ENCODE measurements at regions not wholly inside any gene's neighbourhood (a gene's known extent, or its start where the extent isn't known, plus 50 kb on each side); places are given as distances from the start of the nearest gene placed in this dataset.

DNA sequence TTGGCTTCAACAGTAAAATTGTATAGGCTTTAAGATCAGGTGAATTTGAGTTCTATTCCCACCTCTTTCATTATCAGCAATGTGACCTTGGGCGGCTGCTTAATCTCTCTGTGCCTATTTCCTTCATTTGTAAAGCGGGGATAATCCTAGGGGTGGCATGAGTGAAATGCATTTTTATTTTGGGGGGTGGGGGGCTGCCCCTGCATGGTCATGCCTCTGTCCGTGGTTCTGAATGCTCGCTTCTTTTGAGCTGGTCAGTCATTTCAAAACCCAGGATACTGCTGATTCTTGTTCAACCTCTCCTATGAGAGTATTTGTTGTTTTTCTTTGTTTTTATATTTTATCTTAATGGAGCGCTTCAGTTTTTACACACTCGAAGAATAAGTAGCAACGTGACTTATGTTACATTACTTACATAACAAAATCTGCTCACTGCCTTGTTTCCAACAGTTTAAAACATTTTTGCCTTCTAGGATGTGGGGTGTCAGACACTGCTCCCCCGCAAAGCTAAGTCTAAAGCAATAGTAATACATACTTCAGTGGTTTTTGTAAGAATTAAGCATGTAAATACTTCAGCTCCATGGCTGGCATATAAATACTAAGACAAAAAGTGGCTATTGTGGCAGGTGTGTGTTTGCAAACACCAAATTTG is 152.6 kb upstream of the PELI1 start:
- DNase-seq (ENCODE audit: low read depth), result no peak
- no peak overlapping the region for H3K4me3 ChIP-seq (ENCODE audit: control insufficient read depth, low read depth, low read length)
- no peak for TF ChIP-seq CTCF (conservative IDR thresholded peaks at IDR 0.05; ENCODE audit: control insufficient read depth, insufficient read depth, low read depth, low read length)

GRCh38 chr2:64298161-64298560 is 153.9 kb upstream of the PELI1 start:
- DNase-seq (ENCODE audit: low read depth), result no peak
- no peak for TF ChIP-seq CTCF (conservative IDR thresholded peaks at IDR 0.05; ENCODE audit: control insufficient read depth, insufficient read depth, low read depth, low read length)
- no peak overlapping the region for H3K4me3 ChIP-seq (ENCODE audit: control insufficient read depth, low read depth, low read length)

GRCh38 chr2:64300066-64300465 is 153.9 kb upstream of the LGALSL start:
- no peak for TF ChIP-seq CTCF (conservative IDR thresholded peaks at IDR 0.05; ENCODE audit: control insufficient read depth, insufficient read depth, low read depth, low read length)
- DNase-seq (ENCODE audit: low read depth), result no peak
- no peak overlapping the region for H3K4me3 ChIP-seq (ENCODE audit: control insufficient read depth, low read depth, low read length)

DNA sequence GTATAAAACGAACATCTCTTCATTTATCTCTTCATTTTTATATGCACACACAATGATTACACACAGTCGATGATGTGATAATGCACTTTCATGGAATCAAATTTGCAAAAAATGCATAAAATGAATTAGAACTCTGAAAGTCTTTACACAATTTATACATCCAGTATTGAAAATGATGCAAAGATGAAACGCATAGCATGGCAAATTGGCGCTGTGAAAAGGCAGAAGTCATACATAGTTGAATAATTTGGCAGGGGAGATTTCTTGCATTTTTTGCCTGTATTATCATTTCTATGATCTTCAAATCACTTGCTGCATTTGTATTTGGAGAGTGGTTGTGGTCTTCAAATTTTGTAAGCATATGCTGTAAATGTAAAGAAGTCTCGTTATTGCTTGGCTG is 150.7 kb upstream of the LGALSL start:
- no peak overlapping the region for H3K4me3 ChIP-seq (ENCODE audit: control insufficient read depth, low read depth, low read length)
- DNase-seq (ENCODE audit: low read depth), result no peak
- no peak for TF ChIP-seq CTCF (conservative IDR thresholded peaks at IDR 0.05; ENCODE audit: control insufficient read depth, insufficient read depth, low read depth, low read length)

DNA sequence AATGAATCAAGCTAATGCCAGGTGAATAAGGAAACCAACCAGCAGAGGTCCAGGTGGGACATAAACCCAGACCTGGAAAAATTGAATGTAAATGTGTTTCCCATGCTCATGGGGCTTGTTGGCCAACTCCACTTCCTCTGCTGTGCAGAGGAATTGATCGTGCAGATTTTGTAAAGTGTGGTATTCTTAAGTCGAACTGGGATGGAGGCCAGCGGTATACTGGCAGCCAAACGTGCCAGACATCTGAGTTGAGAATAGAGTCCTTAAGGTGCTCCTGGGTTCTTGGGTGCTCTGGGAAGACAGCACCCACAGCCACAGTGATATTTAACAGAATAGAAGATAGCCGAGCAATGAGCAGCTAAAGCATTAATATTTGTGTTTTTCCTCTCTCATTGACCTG is 146.5 kb upstream of the LGALSL start:
- no peak overlapping the region for H3K4me3 ChIP-seq (ENCODE audit: control insufficient read depth, low read depth, low read length)
- TF ChIP-seq CTCF (conservative IDR thresholded peaks at IDR 0.05; ENCODE audit: control insufficient read depth, insufficient read depth, low read depth, low read length), result no peak
- DNase-seq (ENCODE audit: low read depth), result no peak

DNA sequence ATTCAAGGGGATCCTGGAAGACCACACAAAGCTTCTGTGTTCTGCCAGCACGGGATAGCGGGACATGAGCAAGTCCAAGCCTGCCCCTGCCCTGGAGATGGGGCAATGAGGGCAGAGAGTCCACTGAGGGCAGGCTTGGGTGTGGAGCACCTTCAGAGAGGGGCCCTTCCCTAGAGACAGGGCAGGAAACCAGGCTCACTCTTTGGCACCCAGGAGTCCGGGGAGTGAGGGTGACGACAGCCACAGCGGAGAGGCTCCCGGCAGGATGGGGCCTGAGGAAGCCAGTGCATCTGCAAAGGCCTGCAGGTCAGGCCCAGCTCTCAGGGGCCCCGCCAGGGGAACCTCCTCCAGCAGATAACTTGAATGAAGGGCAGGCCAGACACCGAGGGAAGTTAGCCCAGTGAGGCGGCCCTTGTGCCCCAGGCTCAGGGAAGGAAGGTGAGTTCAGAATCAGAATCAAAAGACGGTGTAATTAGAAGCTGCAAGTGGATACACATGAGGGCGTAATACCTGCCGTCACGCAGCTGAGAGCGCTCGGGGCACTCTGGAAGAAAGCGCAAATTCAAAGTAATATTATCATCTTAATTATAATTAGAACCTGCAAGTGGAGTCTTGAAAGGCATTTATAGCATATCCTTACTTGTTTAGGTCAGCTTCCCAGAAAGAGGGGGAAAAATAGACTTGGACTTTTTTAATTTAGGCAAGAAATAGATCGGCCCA is 142.6 kb upstream of the LGALSL start:
- H3K4me3 ChIP-seq (ENCODE audit: control insufficient read depth, low read depth, low read length), result no peak overlapping the region
- TF ChIP-seq CTCF (conservative IDR thresholded peaks at IDR 0.05; ENCODE audit: control insufficient read depth, insufficient read depth, low read depth, low read length), result no peak
- DNase-seq (ENCODE audit: low read depth), result no peak
